ENCODE measurements at regions not wholly inside any gene's neighbourhood (a gene's known extent, or its start where the extent isn't known, plus 50 kb on each side); places are given as distances from the start of the nearest gene placed in this dataset.

GRCh38 chr11:15585602-15586331 is 471.0 kb downstream of the INSC start:
- ChIA-PET POLR2A (no interaction called here), CTCF (no interaction called here)

More at GRCh38 chr11:15585602-15586331, 471.0 kb downstream of the INSC start:
- ATAC-seq, result no peak
- Histone ChIP-seq H3K4me2 (ENCODE audit: low read length) (no peak overlapping the region), H3K36me3 (ENCODE audit: control insufficient read depth in 1 of 2, insufficient read depth in 2 of 2, low read length in 2 of 2) (no peaks in the 10 kb centered on the region), H3K9ac (ENCODE audit: low read length) (no peak overlapping the region), H2AFZ (ENCODE audit: low read depth, low read length, poor library complexity, severe bottlenecking) (no peak overlapping the region), H3K9me3 (ENCODE audit: control insufficient read depth in 1 of 2, insufficient read depth in 1 of 2, low read depth in 1 of 2, low read length in 2 of 2) (no peaks in the 10 kb centered on the region), H3K4me1 (ENCODE audit: control insufficient read depth in 1 of 2, insufficient read depth in 2 of 2, low read length in 2 of 2) (no peaks in the 10 kb centered on the region), H4K20me1 (ENCODE audit: insufficient read depth) (no peaks in the 10 kb centered on the region), H3K9me2 (ENCODE audit: insufficient read depth) (no peaks in the 10 kb centered on the region), H3K79me2 (ENCODE audit: insufficient read depth, low read length) (no peaks in the 10 kb centered on the region), H3K4me3 (replicated peaks in 1 of 2; ENCODE audit: low read depth in 1 of 2, low read length in 2 of 2) (no peak overlapping the region), H3K27ac (ENCODE audit: low read depth, low read length) (no peak overlapping the region), H3K27me3 (ENCODE audit: insufficient read depth, low read length) (no peaks in the 10 kb centered on the region)
- BruUV-seq (replicated peaks), result no TSS peak
- RAD21 ChIA-PET (ENCODE audit: low non-redundant PET in 1 of 2, low total read pairs in 2 of 2, uncharacterized antibody in 2 of 2, unreplicated experiment in 2 of 2), result no interaction called here
- TF ChIP-seq CBX3 (IDR thresholded peaks at IDR 0.05; ENCODE audit: low read depth), result no peak
- no peak for TF ChIP-seq ZFX (IDR thresholded peaks at IDR 0.05)
- no peak for TF ChIP-seq POLR2AphosphoS5 (IDR thresholded peaks at IDR 0.05; ENCODE audit: low read depth, low read length)
- TF ChIP-seq, protein P1, sequence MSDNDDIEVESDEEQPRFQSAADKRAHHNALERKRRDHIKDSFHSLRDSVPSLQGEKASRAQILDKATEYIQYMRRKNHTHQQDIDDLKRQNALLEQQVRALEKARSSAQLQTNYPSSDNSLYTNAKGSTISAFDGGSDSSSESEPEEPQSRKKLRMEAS (IDR thresholded peaks at IDR 0.05), result no peak
- TF ChIP-seq TCF7L2 (IDR thresholded peaks at IDR 0.05; ENCODE audit: borderline replicate concordance, extremely low read depth, insufficient read depth, insufficient read length), result no peak
- TF ChIP-seq EZH2phosphoT487 (IDR thresholded peaks at IDR 0.05; ENCODE audit: borderline replicate concordance), result no peak
- TF ChIP-seq SRF (IDR thresholded peaks at IDR 0.05; ENCODE audit: low read depth), result no peak
- no peak for TF ChIP-seq RAD21 (IDR thresholded peaks at IDR 0.05; ENCODE audit: low read depth)
- TF ChIP-seq SIN3A (IDR thresholded peaks at IDR 0.05; ENCODE audit: low read depth), result no peak
- TF ChIP-seq FOSL1 (IDR thresholded peaks at IDR 0.05; ENCODE audit: low read depth), result no peak
- no peak for TF ChIP-seq EZH2 (IDR thresholded peaks at IDR 0.05)
- TF ChIP-seq ELF1 (IDR thresholded peaks at IDR 0.05; ENCODE audit: borderline replicate concordance, low read depth), result no peak
- TF ChIP-seq SP1 (IDR thresholded peaks at IDR 0.05; ENCODE audit: low read depth), result no peak
- no peak for TF ChIP-seq ZNF274 (IDR thresholded peaks at IDR 0.05; ENCODE audit: low read depth, low read length)
- no peak for TF ChIP-seq JUND (IDR thresholded peaks at IDR 0.05)
- TF ChIP-seq CEBPB (IDR thresholded peaks at IDR 0.05; ENCODE audit: low read depth), result no peak
- TF ChIP-seq EGR1 (IDR thresholded peaks at IDR 0.05; ENCODE audit: low read depth), result no peak
- TF ChIP-seq, protein P2, sequence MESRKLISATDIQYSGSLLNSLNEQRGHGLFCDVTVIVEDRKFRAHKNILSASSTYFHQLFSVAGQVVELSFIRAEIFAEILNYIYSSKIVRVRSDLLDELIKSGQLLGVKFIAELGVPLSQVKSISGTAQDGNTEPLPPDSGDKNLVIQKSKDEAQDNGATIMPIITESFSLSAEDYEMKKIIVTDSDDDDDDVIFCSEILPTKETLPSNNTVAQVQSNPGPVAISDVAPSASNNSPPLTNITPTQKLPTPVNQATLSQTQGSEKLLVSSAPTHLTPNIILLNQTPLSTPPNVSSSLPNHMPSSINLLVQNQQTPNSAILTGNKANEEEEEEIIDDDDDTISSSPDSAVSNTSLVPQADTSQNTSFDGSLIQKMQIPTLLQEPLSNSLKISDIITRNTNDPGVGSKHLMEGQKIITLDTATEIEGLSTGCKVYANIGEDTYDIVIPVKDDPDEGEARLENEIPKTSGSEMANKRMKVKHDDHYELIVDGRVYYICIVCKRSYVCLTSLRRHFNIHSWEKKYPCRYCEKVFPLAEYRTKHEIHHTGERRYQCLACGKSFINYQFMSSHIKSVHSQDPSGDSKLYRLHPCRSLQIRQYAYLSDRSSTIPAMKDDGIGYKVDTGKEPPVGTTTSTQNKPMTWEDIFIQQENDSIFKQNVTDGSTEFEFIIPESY (IDR thresholded peaks at IDR 0.05; ENCODE audit: extremely low read depth, insufficient replicate concordance, low read length), result no peak
- TF ChIP-seq, protein P3, sequence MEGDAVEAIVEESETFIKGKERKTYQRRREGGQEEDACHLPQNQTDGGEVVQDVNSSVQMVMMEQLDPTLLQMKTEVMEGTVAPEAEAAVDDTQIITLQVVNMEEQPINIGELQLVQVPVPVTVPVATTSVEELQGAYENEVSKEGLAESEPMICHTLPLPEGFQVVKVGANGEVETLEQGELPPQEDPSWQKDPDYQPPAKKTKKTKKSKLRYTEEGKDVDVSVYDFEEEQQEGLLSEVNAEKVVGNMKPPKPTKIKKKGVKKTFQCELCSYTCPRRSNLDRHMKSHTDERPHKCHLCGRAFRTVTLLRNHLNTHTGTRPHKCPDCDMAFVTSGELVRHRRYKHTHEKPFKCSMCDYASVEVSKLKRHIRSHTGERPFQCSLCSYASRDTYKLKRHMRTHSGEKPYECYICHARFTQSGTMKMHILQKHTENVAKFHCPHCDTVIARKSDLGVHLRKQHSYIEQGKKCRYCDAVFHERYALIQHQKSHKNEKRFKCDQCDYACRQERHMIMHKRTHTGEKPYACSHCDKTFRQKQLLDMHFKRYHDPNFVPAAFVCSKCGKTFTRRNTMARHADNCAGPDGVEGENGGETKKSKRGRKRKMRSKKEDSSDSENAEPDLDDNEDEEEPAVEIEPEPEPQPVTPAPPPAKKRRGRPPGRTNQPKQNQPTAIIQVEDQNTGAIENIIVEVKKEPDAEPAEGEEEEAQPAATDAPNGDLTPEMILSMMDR (IDR thresholded peaks at IDR 0.05 in 2 of 3, conservative IDR thresholded peaks at IDR 0.05 in 1 of 3; ENCODE audit: borderline replicate concordance in 1 of 3, insufficient read depth in 1 of 3, low read depth in 2 of 3, low read length in 2 of 3), result no peak
- no peak for TF ChIP-seq YY1 (IDR thresholded peaks at IDR 0.05; ENCODE audit: extremely low read depth, insufficient replicate concordance, low read depth, low read length)
- no peak for DNase-seq (ENCODE audit: low read depth, low spot score)
- intact Hi-C loops (cut with micrococcal nuclease), result no loop called here

Measured in HCT116 (cell line).